GM10266 (cell line): ENCODE measurements at regions not wholly inside any gene's neighbourhood (a gene's known extent, or its start where the extent isn't known, plus 50 kb on each side); places are given as distances from the start of the nearest gene placed in this dataset.

Experiments
- DNase-seq: peaks from one replicate; pipeline ENCODE4 v3.0.0; 2012; ENCODE audit errors: extremely low spot score
- TF ChIP-seq, protein P1 (sequence below): IDR thresholded peaks from 2 replicates; pipeline ENCODE4 v1.5.1; 2012; ENCODE audit warnings: mild to moderate bottlenecking, low read depth; ENCODE audit not compliant: control insufficient read depth, insufficient read depth; ENCODE audit errors: missing control alignments

- DNase-seq, result no peak
- TF ChIP-seq, protein P1, sequence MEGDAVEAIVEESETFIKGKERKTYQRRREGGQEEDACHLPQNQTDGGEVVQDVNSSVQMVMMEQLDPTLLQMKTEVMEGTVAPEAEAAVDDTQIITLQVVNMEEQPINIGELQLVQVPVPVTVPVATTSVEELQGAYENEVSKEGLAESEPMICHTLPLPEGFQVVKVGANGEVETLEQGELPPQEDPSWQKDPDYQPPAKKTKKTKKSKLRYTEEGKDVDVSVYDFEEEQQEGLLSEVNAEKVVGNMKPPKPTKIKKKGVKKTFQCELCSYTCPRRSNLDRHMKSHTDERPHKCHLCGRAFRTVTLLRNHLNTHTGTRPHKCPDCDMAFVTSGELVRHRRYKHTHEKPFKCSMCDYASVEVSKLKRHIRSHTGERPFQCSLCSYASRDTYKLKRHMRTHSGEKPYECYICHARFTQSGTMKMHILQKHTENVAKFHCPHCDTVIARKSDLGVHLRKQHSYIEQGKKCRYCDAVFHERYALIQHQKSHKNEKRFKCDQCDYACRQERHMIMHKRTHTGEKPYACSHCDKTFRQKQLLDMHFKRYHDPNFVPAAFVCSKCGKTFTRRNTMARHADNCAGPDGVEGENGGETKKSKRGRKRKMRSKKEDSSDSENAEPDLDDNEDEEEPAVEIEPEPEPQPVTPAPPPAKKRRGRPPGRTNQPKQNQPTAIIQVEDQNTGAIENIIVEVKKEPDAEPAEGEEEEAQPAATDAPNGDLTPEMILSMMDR, result no peak
Observed at GRCh38 chr2:101566632-101567228, 91.8 kb upstream of the RFX8 start.

DNA sequence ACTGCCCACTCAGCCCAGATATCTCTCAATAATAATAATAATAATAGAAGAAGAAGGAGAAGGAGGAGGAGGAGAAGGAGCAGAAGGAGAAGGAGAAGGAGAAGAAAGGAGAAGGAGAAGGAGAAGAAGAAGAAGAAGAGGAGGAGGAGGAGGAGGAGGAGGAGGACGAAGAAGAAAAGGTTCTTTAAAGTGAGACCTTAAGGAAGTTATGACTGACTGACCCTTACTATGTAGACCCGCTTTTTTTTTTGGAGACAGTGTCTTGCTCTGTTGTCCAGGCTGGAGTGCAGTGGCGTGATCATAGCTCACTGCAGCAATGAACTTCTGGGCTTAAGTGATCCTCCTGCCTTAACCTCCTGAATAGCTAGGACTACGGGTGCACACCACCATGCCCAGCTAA is 88.9 kb upstream of the RFX8 start:
- TF ChIP-seq, protein P1, result no peak
- DNase-seq, result no peak

DNA sequence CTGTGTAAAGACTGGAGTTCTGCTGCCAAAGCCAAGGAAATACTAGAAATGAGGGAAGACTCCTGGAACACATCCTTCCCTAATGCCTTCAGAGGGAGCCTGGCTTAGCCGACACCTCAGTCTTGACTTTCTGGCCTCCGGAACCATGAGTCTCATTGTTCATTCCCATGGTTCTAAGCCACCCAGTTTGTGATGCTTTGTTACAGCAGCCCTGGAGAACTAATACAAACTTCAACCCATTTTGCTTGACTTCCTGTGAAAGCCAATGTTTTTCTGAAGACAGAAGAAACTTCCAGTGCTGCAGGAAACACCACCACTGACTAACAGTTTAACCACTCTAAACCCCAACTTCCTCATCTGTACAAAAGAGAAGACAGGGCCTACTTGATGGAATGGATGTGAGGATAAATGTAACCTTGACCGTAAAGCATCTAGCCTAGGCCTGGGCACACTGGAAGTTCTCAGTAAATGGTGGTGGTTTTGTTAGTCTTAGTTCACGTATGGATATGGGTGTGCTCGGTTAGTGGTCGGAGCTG is 85.9 kb upstream of the RFX8 start:
- TF ChIP-seq, protein P1, result no peak
- no peak for DNase-seq

DNA sequence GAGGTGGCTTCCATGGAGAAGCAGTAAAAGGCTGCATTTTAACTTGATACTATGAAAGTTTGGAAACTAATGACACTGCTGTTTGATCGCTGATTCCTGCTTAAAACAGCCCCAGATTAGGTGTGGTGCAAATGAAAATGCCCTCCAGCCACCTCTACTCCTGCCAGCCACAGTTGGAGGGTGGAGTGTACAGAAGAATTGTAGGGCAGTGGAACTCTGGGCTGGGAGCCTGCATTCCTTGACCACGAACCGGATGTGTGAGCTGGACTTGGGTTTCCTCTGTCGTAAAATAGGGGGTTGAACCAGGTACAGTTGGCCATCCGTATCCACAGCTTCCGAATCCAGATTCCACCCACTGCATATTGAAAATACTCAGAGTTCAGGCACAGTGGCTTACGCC is 84.6 kb upstream of the RFX8 start:
- TF ChIP-seq, protein P1, result no peak
- DNase-seq, result no peak

- DNase-seq, result no peak
- TF ChIP-seq, protein P1, result no peak
Observed at GRCh38 chr2:101558740-101559525, 84.0 kb upstream of the RFX8 start.

- TF ChIP-seq, protein P1, result no peak
- DNase-seq, result no peak
Observed at GRCh38 chr2:101556033-101556459, 81.1 kb upstream of the RFX8 start.
